HCEC 1CT (cell line): ENCODE measurements at regions not wholly inside any gene's neighbourhood (a gene's known extent, or its start where the extent isn't known, plus 50 kb on each side); places are given as distances from the start of the nearest gene placed in this dataset.
"Not testable (repeated sequence)": the region's sequence is repeated elsewhere in the genome, so short reads cannot be mapped to it uniquely, and the experiment has no call there.

Source experiments
- DNase-seq: peaks from one replicate; pipeline ENCODE4 v3.0.0-alpha.2; 2017

DNA sequence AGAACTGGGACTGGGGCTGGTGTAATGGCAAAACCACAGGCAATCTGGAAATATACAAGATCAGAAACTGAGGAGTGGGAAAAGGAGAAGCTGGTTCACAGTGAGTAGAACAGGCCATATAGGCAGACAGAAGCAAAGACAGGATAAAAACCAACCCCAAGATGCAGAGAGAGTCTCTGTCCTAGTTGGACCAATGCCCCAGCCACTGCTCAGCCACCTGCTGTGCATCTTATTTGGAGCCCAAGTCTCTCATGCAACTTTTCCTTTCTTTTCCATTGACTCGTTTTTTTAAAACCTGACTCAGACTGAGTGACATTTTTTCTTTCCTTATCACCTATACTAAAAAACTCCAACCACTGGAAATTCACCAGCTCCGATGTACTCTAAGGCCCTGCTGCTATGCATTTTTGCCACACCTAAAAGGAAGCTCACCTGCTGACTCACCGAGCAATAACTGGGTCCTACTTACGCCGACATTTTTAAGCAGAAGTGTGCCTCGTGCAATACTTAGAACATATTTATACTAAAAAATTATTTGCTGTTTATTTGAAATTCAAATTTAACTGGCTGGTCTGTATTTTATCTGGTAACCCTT, 100.8 kb upstream of the XYLT1 start:
- no peak for DNase-seq

DNA sequence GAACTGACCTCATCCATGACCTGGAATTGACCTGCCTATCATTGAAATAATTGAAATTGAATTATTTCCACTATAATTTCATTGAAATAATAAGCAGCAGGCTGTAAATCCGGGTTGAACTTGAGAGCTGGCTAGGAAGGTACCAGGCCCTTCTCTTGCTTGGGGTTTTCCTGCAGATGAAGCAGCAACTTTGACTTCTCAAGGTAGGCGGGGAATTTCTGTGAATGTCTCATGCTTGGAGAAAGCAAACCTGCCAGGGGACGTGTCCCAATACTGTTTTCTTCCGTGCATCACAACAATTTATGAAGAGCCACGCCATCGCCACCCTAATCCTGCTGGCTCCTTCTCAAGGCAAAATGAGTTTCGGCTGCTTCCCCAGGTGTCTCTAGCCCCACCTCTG, 97.5 kb upstream of the XYLT1 start:
- DNase-seq, result no peak

DNA sequence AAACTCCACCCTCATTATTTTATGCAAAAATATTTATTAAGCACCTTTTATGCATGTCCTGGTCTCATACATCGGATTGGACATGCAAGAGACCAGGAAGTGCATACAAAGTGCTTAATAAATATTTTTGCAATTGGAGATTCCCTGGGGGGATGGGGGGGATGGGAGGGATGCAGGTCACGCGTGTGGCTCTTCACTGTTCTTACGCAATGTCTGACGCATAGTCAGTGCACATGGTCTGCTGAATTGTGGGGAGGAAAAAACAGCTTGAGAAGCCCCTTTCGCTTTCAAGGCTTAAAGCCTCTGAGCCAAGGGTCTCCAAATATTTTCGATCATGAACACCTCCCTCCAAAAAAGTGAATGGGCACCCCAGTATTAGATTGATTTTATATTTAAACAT, 96.7 kb upstream of the XYLT1 start:
- DNase-seq, result no peak

DNA sequence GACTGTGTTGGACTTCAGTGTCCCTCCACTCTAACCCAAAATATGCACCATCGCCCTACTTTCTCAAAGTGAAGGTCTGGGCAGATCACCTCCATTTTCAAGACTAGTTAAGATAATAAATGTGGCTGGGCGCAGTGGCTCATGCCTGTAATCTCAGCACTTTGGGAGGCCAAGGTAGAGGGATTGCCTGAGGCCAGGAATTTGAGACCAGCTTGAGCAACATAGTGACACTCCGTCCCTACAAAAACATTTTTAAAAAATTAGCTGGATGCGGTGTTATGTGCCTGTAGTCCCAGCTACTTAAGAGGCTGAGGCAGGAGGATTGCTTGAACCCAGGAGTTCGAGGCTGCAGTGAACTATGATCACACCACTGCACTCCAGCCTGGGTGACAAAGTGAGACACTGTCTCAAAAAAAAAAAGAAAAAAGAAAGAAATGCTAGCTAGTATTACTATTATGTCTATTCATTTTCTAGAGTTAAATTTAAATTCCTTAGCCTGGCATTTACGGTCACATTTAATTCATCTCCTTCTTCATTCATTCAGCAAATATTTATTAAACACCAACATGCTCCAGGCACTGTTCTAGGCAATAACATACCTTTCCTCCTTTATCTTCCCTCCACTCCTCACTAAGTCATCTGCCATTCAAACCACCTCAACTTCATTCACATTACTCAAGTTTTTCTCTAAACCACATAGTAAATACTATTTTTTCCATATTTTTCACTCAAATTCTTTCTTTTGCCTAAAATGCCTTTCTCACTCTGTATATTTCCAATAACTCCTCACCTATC, 96.1 kb upstream of the XYLT1 start:
- no peak for DNase-seq

DNA sequence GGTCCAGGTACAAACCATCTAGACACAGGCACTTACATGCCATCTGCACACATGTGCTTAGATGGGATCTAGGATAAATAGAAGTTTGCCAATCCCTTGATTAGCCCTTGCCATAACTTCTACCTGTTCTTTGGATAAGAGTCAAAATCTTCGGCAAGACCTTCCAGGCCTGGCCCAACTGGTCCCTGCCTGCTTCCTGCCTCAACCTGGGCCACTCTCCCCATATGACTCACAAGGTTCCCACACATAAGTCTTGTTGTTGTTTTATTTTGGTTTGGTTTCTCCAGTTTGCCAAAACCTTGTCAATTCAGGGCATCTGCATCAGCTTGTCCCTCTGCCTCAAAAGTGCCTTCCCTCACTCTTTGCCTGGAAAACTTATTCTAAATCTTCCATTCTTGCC, 95.3 kb upstream of the XYLT1 start:
- DNase-seq, result no peak

DNA sequence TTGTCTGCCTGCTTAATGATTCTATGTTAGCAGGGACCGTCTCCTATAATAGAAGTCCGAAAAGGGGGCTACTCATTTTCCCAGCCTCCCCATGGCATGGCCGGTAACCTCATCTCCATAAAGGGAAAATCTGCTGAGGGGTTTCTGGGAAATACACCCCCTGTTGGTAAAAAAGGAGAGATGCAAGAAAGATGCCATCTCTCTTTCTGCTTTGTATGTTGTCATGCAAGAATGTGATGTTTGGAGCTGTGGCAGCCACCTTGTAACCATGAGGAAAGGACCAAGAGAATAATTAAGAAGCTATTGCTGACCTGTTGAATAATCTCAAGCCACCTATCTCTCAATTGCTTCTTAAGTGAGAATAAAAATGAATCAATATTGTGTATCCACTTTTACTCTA, 94.8 kb upstream of the XYLT1 start:
- no peak for DNase-seq

DNA sequence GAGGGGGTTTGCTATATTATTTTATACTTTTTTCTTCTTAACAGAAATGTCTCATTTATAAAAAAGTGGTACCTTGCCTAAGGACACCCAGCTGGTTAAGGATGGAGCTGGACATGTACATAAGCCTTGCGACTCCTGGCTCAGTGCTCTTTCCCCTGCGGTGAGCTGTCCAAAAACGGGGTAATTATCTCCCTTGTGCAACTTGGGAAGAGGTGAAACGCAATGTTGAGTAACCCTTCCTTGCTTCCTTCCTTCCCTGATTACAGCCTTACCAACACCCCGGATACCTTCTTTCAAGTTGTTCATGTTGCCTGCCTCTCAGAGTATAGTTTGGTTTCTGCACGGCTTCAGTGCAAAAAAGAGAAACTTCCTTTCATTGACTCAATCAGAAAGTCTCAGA, 94.1 kb upstream of the XYLT1 start:
- DNase-seq, result no peak

DNA sequence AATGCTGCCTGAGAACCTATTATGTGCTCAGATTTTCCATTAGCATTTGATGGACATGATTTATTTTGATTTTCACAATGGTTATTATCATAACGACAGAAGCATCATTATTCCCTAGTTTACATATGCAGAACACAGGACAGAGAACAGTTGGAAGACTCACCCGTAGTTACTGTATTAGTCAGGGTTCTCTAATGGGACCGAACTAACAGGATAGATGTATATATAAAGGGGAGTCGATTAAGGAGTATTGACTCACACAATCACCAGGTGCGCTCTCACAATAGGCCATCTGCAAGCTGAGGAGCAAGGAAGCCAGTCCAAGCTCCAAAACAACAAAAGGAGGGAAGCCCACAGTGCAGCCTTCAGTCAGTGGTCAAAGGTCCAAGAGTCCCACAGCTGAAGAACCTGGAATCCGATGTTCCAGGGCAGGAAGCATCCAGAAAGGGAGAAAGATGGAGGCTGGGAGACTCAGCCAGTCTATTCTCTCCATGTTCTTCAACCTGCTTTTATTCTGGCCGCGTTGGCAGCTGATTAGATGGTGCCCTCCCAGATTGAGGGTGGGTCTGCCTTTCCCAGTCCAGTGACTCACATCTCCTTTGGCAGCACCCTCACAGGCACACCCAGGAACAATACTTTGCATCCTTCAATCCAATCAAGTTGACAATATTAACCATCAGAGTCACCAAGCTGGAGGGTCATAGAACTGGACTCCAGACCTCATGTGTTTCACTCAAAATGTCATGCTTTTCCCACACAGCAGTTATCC, 92.7 kb upstream of the XYLT1 start:
- no peak for DNase-seq

DNA sequence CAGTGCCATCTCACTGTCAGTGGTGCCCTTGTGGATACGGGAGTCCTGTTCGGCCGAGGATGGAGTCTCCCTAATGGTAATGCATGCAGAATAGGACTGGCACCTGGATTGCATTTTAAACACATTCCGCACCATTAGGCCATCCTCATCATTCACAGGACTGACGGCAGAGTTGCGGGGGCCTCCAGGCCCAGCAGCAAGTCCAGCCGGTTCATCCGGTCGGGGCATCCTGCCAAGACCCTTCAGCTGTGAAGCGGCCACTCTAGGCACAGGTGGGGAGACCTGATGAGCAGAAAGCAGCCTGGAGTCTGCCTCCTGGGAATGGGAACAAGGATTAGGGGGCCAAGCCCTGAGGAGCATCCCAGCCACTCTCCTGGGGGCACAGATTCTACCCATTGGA, 90.3 kb upstream of the XYLT1 start:
- no peak for DNase-seq

DNA sequence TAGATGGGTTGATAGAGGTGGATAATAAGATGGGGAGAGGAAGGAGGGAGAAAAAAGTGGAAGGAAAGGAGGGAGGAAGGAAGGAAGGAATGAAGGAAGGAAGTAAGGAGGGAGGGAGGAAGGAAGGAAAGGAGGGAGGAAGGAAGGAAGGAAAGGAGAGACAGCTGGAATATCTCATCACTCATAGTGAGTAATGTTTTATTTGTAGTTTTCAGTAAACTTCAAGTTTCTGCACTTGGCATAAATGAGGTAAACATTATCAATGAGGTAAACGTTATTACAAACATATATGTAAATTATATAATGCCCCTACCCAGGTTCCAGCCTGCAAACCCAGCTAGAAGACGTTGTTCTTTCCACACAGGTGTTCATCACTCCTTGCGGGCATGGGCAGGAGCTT, 89.8 kb upstream of the XYLT1 start:
- DNase-seq, result no peak

DNA sequence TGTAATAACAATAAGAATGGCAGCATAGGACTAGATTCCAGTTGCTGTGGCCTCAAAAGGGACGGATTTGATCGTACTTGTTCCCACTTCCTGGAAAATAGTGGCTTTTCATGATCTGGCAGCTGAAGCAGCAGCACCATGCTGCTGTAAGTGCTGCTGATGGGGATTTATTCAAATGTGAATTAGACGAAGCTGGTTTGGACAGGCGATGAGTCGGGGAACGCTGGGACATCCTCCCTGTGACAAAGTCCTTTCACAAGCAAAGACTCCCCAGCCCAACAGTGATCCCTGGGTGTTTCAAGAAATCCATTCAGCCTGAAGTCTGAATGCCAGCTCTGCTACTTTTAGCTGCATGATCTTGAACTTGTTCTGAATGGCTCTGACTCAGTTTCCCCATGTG, 88.6 kb upstream of the XYLT1 start:
- DNase-seq, result no peak

DNA sequence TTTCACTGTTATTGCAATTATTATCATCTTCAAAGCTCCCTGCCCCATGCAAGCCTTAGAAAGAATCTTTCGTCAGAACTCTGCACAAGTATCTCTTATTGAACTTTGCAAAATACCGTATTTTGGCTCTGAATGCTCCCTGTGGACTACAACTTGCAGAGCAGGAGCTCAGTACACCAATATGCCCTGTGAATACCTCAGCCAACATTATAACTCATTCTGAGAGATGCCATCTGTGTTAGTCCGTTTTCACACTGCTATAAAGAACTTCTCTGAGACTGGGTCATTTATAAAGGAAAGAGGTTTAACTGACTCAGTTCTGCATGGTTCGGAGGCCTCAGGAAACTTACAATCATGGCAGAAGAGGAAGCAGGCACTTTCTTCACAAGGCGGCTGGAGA, 87.2 kb upstream of the XYLT1 start:
- no peak for DNase-seq

DNA sequence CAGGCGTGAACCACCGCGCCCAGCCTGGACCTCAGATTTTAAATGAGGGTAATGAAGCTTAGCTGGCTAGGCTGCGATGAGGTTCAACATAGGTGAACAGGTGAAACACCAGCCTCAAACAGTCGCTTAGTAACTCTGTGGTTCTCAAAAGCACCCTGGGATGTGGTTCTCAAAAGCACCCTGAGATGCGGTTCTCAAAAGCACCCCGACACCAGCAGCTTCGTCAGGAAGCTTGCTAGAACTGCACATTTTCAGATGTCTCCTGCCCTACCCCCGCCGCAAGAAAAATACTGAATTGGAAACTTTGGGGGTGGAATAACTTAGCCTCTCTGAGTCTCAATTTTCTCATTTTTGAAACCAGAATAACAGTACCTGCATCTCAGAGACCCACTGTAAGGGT, 86.7 kb upstream of the XYLT1 start:
- DNase-seq, result no peak

DNA sequence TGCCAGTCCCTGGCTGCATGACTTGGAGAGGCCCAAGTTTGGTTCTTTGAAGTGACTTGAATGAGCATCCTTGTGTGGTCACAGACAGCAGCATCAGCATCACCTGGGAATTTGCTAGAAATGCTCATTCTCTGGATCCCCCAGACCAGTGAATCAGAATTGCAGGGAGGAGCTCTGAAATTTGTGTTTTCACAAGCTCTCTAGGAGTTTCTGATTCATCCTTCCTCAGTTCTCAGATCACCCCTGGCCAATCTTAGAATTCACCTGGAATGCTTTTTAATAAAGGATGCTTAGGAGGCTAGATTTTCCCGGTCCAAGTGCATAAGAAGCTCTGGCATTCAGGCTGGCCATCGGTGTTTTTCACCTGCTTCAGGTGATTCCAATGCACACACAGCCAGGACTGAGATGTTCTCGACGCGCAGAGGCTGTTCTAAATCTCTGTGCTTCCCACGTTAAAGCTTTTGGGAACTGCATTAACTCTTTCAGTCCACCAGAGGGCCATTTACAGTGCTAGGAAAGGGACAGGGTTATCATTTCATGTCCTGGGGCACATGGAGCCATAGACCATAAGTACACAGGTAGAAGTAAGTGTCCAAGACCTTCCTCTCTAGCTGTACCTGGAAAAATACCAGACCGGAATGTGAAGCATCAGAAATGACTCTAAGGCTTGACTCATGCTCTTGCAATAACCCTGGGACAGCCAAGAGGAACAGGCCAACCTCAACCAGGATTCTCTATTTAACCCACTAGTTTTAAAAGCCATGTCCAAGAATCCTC, 85.7 kb upstream of the XYLT1 start:
- DNase-seq, result peak; percentile 35

DNA sequence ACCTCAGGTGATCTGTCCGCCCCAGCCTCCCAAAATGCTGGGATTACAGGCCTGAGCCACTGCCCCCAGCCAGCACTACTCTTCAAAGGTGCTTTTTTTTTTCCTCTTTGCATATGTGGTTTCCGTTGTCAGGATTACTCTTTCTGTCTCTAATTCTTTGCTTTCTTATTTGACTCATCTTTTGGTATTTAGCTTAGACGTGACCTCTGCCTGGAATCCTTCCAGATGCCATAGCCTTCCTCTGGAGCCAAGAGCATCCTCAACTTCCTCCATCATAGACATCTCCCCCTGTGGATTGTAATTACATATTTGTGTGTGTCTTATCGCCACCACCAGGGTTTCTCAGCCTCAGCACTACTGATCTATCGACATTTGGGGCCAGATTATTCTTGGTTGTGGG, 84.4 kb upstream of the XYLT1 start:
- DNase-seq, result peak; percentile 71

DNA sequence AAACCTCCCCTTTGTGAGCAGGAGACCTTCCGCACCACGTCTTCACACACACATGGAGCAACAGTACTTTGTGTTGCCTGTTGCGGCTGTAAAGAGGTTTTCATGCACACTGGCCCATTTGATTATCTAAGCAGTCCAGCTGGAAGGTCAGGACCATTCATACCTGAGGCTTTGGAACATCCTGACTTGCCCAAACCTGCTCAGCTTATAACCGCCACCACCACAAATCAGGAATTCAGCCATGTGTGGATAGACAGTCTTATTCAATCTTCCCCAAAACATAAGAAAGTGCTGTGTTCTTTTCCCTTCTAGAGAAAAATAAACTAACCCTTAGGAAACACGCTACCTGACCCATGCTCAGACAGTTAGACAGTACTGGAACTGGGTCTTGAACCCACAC, 81.6 kb upstream of the XYLT1 start:
- DNase-seq, result no peak

DNA sequence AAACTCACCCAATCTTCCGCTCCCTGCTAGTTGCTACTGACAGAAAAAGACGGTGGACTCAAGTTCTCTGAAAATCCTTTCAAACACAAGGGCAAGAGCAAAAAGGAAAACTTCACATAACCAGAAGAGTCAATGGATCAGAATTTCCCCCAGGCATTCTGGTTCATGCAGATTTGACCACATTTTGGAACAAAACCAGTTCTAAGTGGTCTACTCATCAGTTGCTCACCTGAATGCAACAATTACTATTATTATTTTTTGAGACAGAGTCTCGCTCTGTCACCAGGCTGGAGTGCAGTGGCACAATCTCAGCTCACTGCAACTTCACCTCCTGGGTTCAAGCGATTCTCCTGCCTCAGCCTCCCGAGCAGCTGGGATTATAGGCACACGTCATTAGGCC, 80.9 kb upstream of the XYLT1 start:
- DNase-seq, result not testable (repeated sequence)

DNA sequence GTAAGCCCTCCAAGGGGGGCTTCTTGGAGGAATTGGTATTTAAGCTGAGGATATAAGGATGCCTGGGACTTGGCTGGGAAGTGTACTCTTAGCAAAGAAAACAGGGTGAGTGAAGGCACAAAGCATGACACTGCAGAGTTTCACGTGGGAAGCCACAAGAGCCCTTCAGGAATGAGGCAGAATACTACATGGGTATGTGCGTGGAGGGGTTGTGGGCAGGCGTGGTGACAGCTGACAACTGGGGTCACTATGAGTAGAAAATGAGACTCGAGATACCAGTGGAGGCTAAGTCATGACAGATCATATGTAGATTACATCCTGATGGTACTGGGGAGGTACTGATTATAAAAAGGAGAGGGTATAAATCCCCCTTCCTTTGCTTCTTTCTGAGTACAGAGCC, 78.1 kb upstream of the XYLT1 start:
- no peak for DNase-seq

DNA sequence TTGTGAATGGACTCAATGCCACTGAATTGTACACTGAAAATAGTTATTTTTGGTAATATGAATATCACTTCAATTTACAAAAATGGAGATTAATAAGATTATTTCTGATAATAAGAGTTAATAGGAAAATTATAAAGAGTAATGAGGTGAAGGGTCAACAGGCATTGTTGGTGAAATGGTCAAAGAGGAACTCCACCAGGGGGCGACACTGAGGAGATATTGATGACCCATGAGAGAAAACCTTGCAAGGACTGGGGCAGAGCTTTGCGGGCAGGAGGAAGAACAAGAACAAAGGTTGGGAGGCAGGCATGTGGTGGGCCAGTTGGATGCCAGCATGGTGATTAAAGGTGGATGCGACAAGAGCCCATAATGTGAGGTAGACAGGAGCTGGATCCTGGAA, 74.0 kb upstream of the XYLT1 start:
- no peak for DNase-seq

DNA sequence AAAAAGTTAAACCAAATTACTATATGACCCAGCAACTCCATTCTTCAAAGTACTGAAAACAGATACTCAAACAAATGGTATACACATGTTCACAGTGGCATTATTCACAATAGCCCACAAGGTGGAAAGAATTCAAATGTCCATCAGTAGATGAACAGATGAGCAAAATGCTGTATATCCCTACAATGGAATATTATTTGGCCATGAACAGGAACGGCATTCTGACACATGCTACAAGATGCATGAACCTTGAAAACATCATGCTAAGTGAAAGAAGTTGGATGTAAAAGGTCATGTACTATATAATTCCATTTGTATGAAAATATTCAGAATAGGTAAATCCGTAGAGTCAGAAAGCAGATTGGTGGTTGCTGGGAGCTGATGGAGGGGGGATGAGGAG, 73.5 kb upstream of the XYLT1 start:
- DNase-seq, result no peak

DNA sequence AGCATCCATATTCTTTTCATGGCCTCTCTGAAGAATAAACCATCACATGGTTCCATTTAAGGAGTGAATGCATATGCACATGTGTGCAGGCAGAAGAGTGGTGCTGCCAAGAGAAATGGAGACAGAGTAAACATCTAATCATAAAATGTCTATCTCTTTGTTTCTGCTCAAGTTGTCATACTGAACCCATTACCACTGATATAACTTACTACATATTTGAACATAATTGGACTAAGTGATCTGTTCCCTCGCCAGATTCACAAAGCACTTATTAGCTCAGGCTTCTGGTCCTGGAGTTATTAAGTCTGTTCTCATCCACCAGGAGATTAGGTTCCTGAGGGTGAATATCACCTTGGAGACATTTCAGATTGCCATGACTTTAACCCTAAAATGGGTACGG, 72.3 kb upstream of the XYLT1 start:
- no peak for DNase-seq

DNA sequence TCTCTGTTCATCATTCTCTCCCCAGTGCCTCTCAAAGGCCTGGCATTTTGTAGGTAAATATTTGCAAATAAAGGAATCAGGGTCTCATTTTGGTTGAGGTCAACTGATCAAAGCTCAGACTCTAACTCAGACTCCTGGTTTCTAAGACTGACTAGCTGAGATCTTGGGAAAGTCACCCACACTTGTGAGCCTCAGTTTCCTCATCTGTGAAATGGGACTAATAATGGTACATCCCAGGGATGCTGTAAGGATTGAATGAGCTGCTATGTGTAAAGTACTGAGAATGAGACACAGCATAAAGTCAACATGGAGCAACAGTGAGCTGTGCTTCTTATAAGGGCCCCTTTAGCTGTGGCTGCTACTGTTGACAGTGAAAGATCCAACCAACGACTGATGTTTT, 70.6 kb upstream of the XYLT1 start:
- no peak for DNase-seq

DNA sequence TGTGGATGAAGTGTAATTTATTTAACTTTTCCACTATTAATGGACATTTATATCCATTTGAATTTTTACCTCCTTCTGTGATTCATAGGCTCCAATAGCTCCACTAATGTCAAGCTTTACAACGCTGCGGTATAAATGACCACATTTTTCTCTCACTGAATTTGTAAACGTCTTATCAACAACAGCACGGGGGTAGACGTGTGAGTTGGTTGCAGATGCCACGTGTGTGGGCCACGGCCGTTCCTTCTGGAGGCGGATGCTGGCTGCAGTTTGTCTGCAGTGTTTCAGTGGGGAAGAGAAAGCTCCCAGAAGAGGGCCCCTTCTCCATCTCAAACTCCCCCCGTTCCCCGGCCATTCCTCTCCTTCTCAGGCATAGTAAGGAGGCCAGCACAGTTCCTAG, 68.2 kb upstream of the XYLT1 start:
- no peak for DNase-seq
